WERI-Rb-1 (cell line): ENCODE measurements at regions not wholly inside any gene's neighbourhood (a gene's known extent, or its start where the extent isn't known, plus 50 kb on each side); places are given as distances from the start of the nearest gene placed in this dataset.

Experiments
- DNase-seq: peaks from one replicate; pipeline ENCODE4 v3.0.0-alpha.2; 2020
- H3K27ac ChIP-seq: fragments of 250-450 bp; sonication (Bioruptor Pico); 2 replicates; pipeline ENCODE4 v1.5.1; 2020; ENCODE audit warnings: mild to moderate bottlenecking, moderate library complexity
- H3K27me3 ChIP-seq: fragments of 250-450 bp; sonication (Bioruptor Pico); 2 replicates; pipeline ENCODE4 v1.5.1; 2021; ENCODE audit warnings: mild to moderate bottlenecking, low read depth, moderate library complexity; ENCODE audit not compliant: insufficient read depth, severe bottlenecking
- H3K36me3 ChIP-seq: fragments of 250-450 bp; sonication (Bioruptor Pico); 2 replicates; pipeline ENCODE4 v1.5.1; 2020; ENCODE audit warnings: mild to moderate bottlenecking, moderate library complexity
- H3K4me3 ChIP-seq: 2 replicates; pipeline ENCODE4 v1.5.1; 2011; ENCODE audit warnings: low read depth, mild to moderate bottlenecking, control low read depth, low read length
- H3K9me3 ChIP-seq: fragments of 250-450 bp; sonication (Bioruptor Pico); 2 replicates; pipeline ENCODE4 v1.5.1; 2021; ENCODE audit warnings: mild to moderate bottlenecking, moderate library complexity; ENCODE audit not compliant: severe bottlenecking
- CTCF ChIP-seq: IDR thresholded peaks from 2 replicates; pipeline ENCODE4 v1.5.1; 2011; ENCODE audit warnings: low read depth, mild to moderate bottlenecking, control low read depth, inconsistent platforms, low read length

GRCh38 chr18:39305766-39306165, 1740.2 kb upstream of the CELF4 start:
- Histone ChIP-seq H3K36me3 (no peaks in the 10 kb centered on the region), H3K27ac (no peak overlapping the region), H3K9me3 (peaks cover 8% of the 10 kb centered on the region), H3K4me3 (no peak overlapping the region), H3K27me3 (no peaks in the 10 kb centered on the region)
- DNase-seq: no peak
- TF ChIP-seq CTCF: no peak

- no peaks in the 10 kb centered on the region for H3K9me3 ChIP-seq
- no peaks in the 10 kb centered on the region for H3K27me3 ChIP-seq
- H3K27ac ChIP-seq: no peak overlapping the region
- no peak for DNase-seq
- no peak overlapping the region for H3K4me3 ChIP-seq
- TF ChIP-seq CTCF: no peak
- H3K36me3 ChIP-seq: no peaks in the 10 kb centered on the region
These were observed 1736.9 kb upstream of the CELF4 start for GRCh38 chr18:39302481-39302880.

GRCh38 chr18:39299152-39299551, 1733.6 kb upstream of the CELF4 start:
- H3K36me3 ChIP-seq: no peaks in the 10 kb centered on the region
- no peak overlapping the region for H3K4me3 ChIP-seq
- no peak for DNase-seq
- H3K27me3 ChIP-seq: no peaks in the 10 kb centered on the region
- H3K9me3 ChIP-seq: no peaks in the 10 kb centered on the region
- no peak for TF ChIP-seq CTCF
- H3K27ac ChIP-seq: no peak overlapping the region

- DNase-seq: no peak
- Histone ChIP-seq H3K9me3 (no peaks in the 10 kb centered on the region), H3K27me3 (no peaks in the 10 kb centered on the region), H3K36me3 (no peaks in the 10 kb centered on the region), H3K4me3 (no peak overlapping the region), H3K27ac (no peak overlapping the region)
- no peak for TF ChIP-seq CTCF
These were observed 1731.6 kb upstream of the CELF4 start for GRCh38 chr18:39297225-39297624.

- DNase-seq: no peak
- Histone ChIP-seq H3K27ac (no peak overlapping the region), H3K9me3 (no peaks in the 10 kb centered on the region), H3K36me3 (no peaks in the 10 kb centered on the region), H3K4me3 (no peak overlapping the region), H3K27me3 (no peaks in the 10 kb centered on the region)
- TF ChIP-seq CTCF: no peak
These were observed 1730.8 kb upstream of the CELF4 start for GRCh38 chr18:39296293-39296888.

- Histone ChIP-seq H3K4me3 (no peak overlapping the region), H3K27ac (no peak overlapping the region)
- TF ChIP-seq CTCF: no peak
These were observed 1711.2 kb upstream of the CELF4 start for GRCh38 chr18:39276764-39277163.

More at GRCh38 chr18:39276764-39277163, 1711.2 kb upstream of the CELF4 start:
- H3K36me3 ChIP-seq: no peaks in the 10 kb centered on the region
- no peak for DNase-seq
- no peaks in the 10 kb centered on the region for H3K27me3 ChIP-seq
- no peaks in the 10 kb centered on the region for H3K9me3 ChIP-seq
